GM12878 (cell line): ENCODE measurements at regions not wholly inside any gene's neighbourhood (a gene's known extent, or its start where the extent isn't known, plus 50 kb on each side); places are given as distances from the start of the nearest gene placed in this dataset.

Source experiments
- ATAC-seq: fragments of 200-7000 bp; cut with Tn5 transposase; 3 replicates; pipeline ENCODE4 v1.9.1; 2020; ENCODE audit warnings: mild to moderate bottlenecking, moderate library complexity
- BruUV-seq: library from RNA; stranded (reverse); fragments of 400-500 nt; replicated peaks from 2 replicates; lab custom pipeline; 2021; lab: Mats Ljungman, UMichigan
- CTCF ChIA-PET: fragments of 300-600 bp; sonication (Branson Sonifier 250); formaldehyde crosslinking; extraction: SDS; loops from one replicate; lab custom pipeline; 2021; ENCODE audit warnings: inconsistent platforms; lab: Yijun Ruan, JAX
- POLR2A ChIA-PET: fragments of 350-600 bp; formaldehyde crosslinking; extraction: SDS; loops from one replicate; lab custom pipeline; 2021; ENCODE audit warnings: inconsistent platforms; lab: Charles Lee
- RAD21 ChIA-PET: fragments of 300-600 bp; sonication (Branson Sonifier 250); formaldehyde crosslinking; loops from one replicate; lab custom pipeline; 2023; ENCODE audit warnings: antibody characterized with exemption; ENCODE audit not compliant: unreplicated experiment; lab: Charles Lee
- SMC1A ChIA-PET: fragments of 300-600 bp; sonication (Branson Sonifier 250); formaldehyde crosslinking; loops from one replicate; lab custom pipeline; 2023; ENCODE audit not compliant: unreplicated experiment, uncharacterized antibody; lab: Charles Lee
- DNase-seq: peaks from one replicate; pipeline ENCODE4 v3.0.0-alpha.2; 2011; ENCODE audit warnings: low read depth, low spot score
- FAIRE-seq: peaks from 3 replicates; lab custom pipeline; 2011; peaks lifted over from hg19 to GRCh38; lab: Jason Lieb, UNC
- H2AFZ ChIP-seq: 2 replicates; pipeline ENCODE4 v1.6.0; 2011; ENCODE audit warnings: low read depth, low read length, control low read depth; ENCODE audit not compliant: control insufficient read depth
- H3K27ac ChIP-seq: 2 replicates; pipeline ENCODE4 v1.5.1; 2011; ENCODE audit warnings: control low read depth; ENCODE audit not compliant: control insufficient read depth, insufficient read depth
- H3K27me3 ChIP-seq, 2 experiments: replicated peaks in 1 of 2; 2 replicates each; pipeline versions ENCODE4 v1.6.0 to v1.6.1; 2011; ENCODE audit warnings: low read length in 1 of 2; ENCODE audit not compliant: control insufficient read depth in 2 of 2, insufficient read depth in 2 of 2
- H3K36me3 ChIP-seq, 2 experiments: 2 replicates each; pipeline ENCODE4 v1.5.1; 2011; ENCODE audit warnings: low read length in 1 of 2; ENCODE audit not compliant: control insufficient read depth in 2 of 2, insufficient read depth in 2 of 2
- H3K4me1 ChIP-seq: 2 replicates; pipeline ENCODE4 v1.6.1; 2011; ENCODE audit warnings: mild to moderate bottlenecking, low read length, moderate library complexity, mixed read lengths; ENCODE audit not compliant: control insufficient read depth, insufficient read depth
- H3K4me2 ChIP-seq: 2 replicates; pipeline ENCODE4 v1.6.0; 2011; ENCODE audit warnings: control low read depth; ENCODE audit not compliant: control insufficient read depth, insufficient read depth
- H3K4me3 ChIP-seq: fragments of 200-600 bp; sonication (generic); 2 replicates; pipeline ENCODE4 v1.5.1; 2016
- H3K79me2 ChIP-seq: 2 replicates; pipeline ENCODE4 v1.6.0; 2011; ENCODE audit warnings: low read length; ENCODE audit not compliant: control insufficient read depth, insufficient read depth
- H3K9ac ChIP-seq: 2 replicates; pipeline ENCODE4 v1.8.0; 2011; ENCODE audit warnings: low read length, control low read depth, mixed read lengths; ENCODE audit not compliant: control insufficient read depth, insufficient read depth
- H3K9me3 ChIP-seq: replicated peaks from 3 replicates; pipeline ENCODE4 v1.5.1; 2011; ENCODE audit warnings: mild to moderate bottlenecking, low read length; ENCODE audit not compliant: control insufficient read depth, insufficient read depth
- H4K20me1 ChIP-seq: 2 replicates; pipeline ENCODE4 v1.6.0; 2011; ENCODE audit not compliant: control insufficient read depth, insufficient read depth
- BACH1 ChIP-seq: fragments of 450-650 bp; IDR thresholded peaks from 2 replicates; pipeline ENCODE4 v1.6.1; 2017; ENCODE audit warnings: mild to moderate bottlenecking, borderline replicate concordance
- BCL11A ChIP-seq: IDR thresholded peaks from 2 replicates; pipeline ENCODE4 v1.6.1; 2011; ENCODE audit warnings: low read depth, low read length
- CHD4 ChIP-seq: fragments of 200-600 bp; sonication (generic); IDR thresholded peaks from 2 replicates; pipeline ENCODE4 v1.6.1; 2016; ENCODE audit warnings: mild to moderate bottlenecking
- ESRRA ChIP-seq: IDR thresholded peaks from 2 replicates; pipeline ENCODE4 v1.6.1; 2012; ENCODE audit warnings: mild to moderate bottlenecking, low read length, improper control_type of control experiment
- ETV6 ChIP-seq, 2 experiments: fragments of 450-650 bp in 1 of 2; IDR thresholded peaks in 1 of 2; conservative IDR thresholded peaks in 1 of 2; 2 replicates each; pipeline ENCODE4 v1.6.1; 2014; ENCODE audit warnings: antibody characterized with exemption in 1 of 2, borderline replicate concordance in 1 of 2, low read depth in 1 of 2, mild to moderate bottlenecking in 1 of 2, moderate library complexity in 1 of 2
- JUNB ChIP-seq: IDR thresholded peaks from 2 replicates; pipeline ENCODE4 v1.6.1; 2016; ENCODE audit warnings: antibody characterized with exemption, mild to moderate bottlenecking
- KDM1A ChIP-seq: fragments of 200-600 bp; sonication (generic); IDR thresholded peaks from 2 replicates; pipeline ENCODE4 v1.6.1; 2016; ENCODE audit warnings: borderline replicate concordance
- MTA2 ChIP-seq: fragments of 450-650 bp; IDR thresholded peaks from 2 replicates; pipeline ENCODE4 v1.6.1; 2016; ENCODE audit warnings: low read depth, mild to moderate bottlenecking, moderate library complexity
- MTA3 ChIP-seq: IDR thresholded peaks from 2 replicates; pipeline ENCODE4 v1.6.1; 2012; ENCODE audit warnings: low read length, inconsistent platforms, borderline replicate concordance
- NR2C1 ChIP-seq: fragments of 450-650 bp; IDR thresholded peaks from 2 replicates; pipeline ENCODE4 v1.6.1; 2017; ENCODE audit warnings: antibody characterized with exemption, mild to moderate bottlenecking, moderate library complexity
- NR2C2 ChIP-seq: IDR thresholded peaks from 2 replicates; pipeline ENCODE4 v1.6.1; 2011; ENCODE audit warnings: borderline replicate concordance, low read depth; ENCODE audit not compliant: control insufficient read depth, insufficient read length
- NRF1 ChIP-seq: conservative IDR thresholded peaks from 2 replicates; pipeline ENCODE4 v1.6.1; 2011; ENCODE audit warnings: mild to moderate bottlenecking, low read depth, low read length, improper control_type of control experiment
- RFX5 ChIP-seq: IDR thresholded peaks from 2 replicates; pipeline ENCODE4 v1.6.1; 2011; ENCODE audit warnings: low read depth, low read length, improper control_type of control experiment
- SMARCA5 ChIP-seq: fragments of 450-650 bp; IDR thresholded peaks from 2 replicates; pipeline ENCODE4 v1.6.1; 2017; ENCODE audit warnings: mild to moderate bottlenecking
- TBL1XR1 ChIP-seq: IDR thresholded peaks from 2 replicates; pipeline ENCODE4 v1.6.1; 2012; ENCODE audit warnings: low read depth, low read length, improper control_type of control experiment
- ZNF622 ChIP-seq: fragments of 450-650 bp; IDR thresholded peaks from 2 replicates; pipeline ENCODE4 v1.6.1; 2017; ENCODE audit warnings: mild to moderate bottlenecking, inconsistent platforms
- ZZZ3 ChIP-seq: IDR thresholded peaks from 2 replicates; pipeline ENCODE4 v1.6.1; 2011; ENCODE audit warnings: low read depth; ENCODE audit not compliant: control insufficient read depth, insufficient read length
- WGBS: methylation state at CpG from one replicate; pipeline ENCODE4 v1.1.6; 2016; ENCODE audit warnings: low lambda C conversion rate; ENCODE audit not compliant: insufficient replicate concordance, insufficient coverage; ENCODE audit errors: missing lambda C conversion rate; 5-methylcytosine and 5-hydroxymethylcytosine counted together
- in situ Hi-C: fragments of 300-500 bp; cut with MboI; formaldehyde crosslinking; loops from 9 replicates; pipeline ENCODE4 v1.14.3; 2018; ENCODE audit warnings: mixed read lengths
- intact Hi-C: fragments of 100-400 bp; cut with micrococcal nuclease; formaldehyde crosslinking; loops from one replicate; pipeline ENCODE4 v1.14.2; 2022; ENCODE audit not compliant: unreplicated experiment
- TF ChIP-seq, protein P1 (sequence below): fragments of 150-350 bp; IDR thresholded peaks from 2 replicates; pipeline ENCODE4 v1.6.1; 2014; ENCODE audit warnings: mild to moderate bottlenecking, low read depth, low read length
- TF ChIP-seq, protein P2 (sequence below): IDR thresholded peaks from 2 replicates; pipeline ENCODE4 v1.6.1; 2012; ENCODE audit warnings: low read length, inconsistent platforms

DNA sequence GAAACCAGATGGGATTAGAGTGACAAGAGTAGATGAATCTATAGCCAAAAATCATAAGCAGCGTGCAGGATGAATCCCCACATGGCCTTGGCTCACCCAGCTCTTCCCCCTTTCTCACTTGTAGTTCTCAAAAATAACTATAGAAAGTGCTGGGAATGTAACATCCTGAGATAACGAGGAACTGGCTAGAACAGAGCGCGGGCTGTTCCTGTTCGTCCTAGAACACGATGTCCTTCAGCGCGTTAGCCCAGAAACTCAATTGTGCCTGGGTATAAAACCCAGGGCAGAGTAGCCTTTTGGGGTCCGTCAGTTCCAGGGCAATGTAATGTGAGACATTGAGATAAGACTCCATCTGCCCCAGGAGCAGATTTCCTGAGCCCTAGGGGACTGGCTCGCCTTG, 326.2 kb downstream of the TSHZ3 start:
- ChIA-PET RAD21 (no interaction called here), CTCF (no interaction called here), SMC1A (no interaction called here), POLR2A (no interaction called here)
- H3K9ac ChIP-seq: no peak overlapping the region
- TF ChIP-seq ZNF622 (no peak), SMARCA5 (no peak), RFX5 (no peak), BACH1 (no peak), MTA2 (no peak), KDM1A (no peak), ZZZ3 (no peak)
- no peaks in the 10 kb centered on the region for H3K4me1 ChIP-seq
- 55% methylated on average over 10 of the region's 10 CpGs for WGBS
- no peaks in the 10 kb centered on the region for H3K9me3 ChIP-seq
- no peak for ATAC-seq
- intact Hi-C loops (no loop called here), in situ Hi-C loops (no loop called here)
- no peaks in the 10 kb centered on the region for H4K20me1 ChIP-seq
- no peak for FAIRE-seq
- no peak overlapping the region for H3K4me3 ChIP-seq
- no peaks in the 10 kb centered on the region for H3K79me2 ChIP-seq
- no peak overlapping the region for H3K4me2 ChIP-seq
- no peaks in the 10 kb centered on the region for H3K27me3 ChIP-seq
- H3K27ac ChIP-seq: no peak overlapping the region
- BruUV-seq: no TSS peak
- no peak for DNase-seq
- H2AFZ ChIP-seq: no peak overlapping the region
- H3K36me3 ChIP-seq: no peaks in the 10 kb centered on the region

DNA sequence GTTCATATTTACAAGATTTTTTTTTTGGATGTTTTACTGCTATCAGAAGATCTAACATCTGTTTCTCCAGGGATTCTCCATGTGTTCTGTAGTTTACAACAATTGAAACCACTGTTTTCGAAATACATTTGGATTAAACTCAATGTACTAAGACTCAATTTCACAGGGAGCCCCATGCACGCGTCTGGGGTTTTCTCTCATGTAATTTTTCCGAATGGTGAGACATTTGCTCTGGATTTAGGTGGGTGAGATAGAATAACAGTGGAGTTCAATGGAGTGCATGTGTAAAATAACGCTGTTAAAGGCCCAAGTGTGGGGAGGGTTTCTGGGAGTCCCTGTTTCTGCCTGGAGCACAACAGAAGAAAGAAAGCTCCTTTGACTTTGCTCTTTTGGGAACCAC, 330.3 kb downstream of the TSHZ3 start:
- no peak overlapping the region for H3K4me3 ChIP-seq
- no peaks in the 10 kb centered on the region; the same call in 2 of the 3 replicates for H3K9me3 ChIP-seq
- no peak overlapping the region for H3K9ac ChIP-seq
- ChIA-PET RAD21 (no interaction called here), CTCF (no interaction called here), SMC1A (no interaction called here), POLR2A (no interaction called here)
- H2AFZ ChIP-seq: no peak overlapping the region
- no peaks in the 10 kb centered on the region for H3K79me2 ChIP-seq
- no peaks in the 10 kb centered on the region for H3K36me3 ChIP-seq
- BruUV-seq: no TSS peak
- H3K27me3 ChIP-seq: no peaks in the 10 kb centered on the region
- H3K27ac ChIP-seq: no peak overlapping the region
- no peaks in the 10 kb centered on the region for H3K4me1 ChIP-seq
- no peak overlapping the region for H3K4me2 ChIP-seq
- intact Hi-C loops: no loop called here
- ATAC-seq (no peak), DNase-seq (no peak), FAIRE-seq (no peak)
- H4K20me1 ChIP-seq: no peaks in the 10 kb centered on the region
- in situ Hi-C loops: no loop called here
- WGBS: 19% methylated on average over 5 of the region's 5 CpGs
- TF ChIP-seq MTA3 (no peak), BCL11A (no peak), ETV6 (conservative IDR thresholded peaks at IDR 0.05 in 1 of 2, IDR thresholded peaks at IDR 0.05 in 1 of 2; ENCODE audit: borderline replicate concordance in 1 of 2, low read depth in 1 of 2) (no peak), NR2C2 (no peak), NR2C1 (no peak), TBL1XR1 (no peak), NRF1 (no peak), ESRRA (no peak), JUNB (no peak), CHD4 (no peak)
- TF ChIP-seq, protein P1, sequence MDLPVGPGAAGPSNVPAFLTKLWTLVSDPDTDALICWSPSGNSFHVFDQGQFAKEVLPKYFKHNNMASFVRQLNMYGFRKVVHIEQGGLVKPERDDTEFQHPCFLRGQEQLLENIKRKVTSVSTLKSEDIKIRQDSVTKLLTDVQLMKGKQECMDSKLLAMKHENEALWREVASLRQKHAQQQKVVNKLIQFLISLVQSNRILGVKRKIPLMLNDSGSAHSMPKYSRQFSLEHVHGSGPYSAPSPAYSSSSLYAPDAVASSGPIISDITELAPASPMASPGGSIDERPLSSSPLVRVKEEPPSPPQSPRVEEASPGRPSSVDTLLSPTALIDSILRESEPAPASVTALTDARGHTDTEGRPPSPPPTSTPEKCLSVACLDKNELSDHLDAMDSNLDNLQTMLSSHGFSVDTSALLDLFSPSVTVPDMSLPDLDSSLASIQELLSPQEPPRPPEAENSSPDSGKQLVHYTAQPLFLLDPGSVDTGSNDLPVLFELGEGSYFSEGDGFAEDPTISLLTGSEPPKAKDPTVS: no peak
- TF ChIP-seq, protein P2, sequence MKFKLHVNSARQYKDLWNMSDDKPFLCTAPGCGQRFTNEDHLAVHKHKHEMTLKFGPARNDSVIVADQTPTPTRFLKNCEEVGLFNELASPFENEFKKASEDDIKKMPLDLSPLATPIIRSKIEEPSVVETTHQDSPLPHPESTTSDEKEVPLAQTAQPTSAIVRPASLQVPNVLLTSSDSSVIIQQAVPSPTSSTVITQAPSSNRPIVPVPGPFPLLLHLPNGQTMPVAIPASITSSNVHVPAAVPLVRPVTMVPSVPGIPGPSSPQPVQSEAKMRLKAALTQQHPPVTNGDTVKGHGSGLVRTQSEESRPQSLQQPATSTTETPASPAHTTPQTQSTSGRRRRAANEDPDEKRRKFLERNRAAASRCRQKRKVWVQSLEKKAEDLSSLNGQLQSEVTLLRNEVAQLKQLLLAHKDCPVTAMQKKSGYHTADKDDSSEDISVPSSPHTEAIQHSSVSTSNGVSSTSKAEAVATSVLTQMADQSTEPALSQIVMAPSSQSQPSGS: no peak
